Hematopoietic multipotent progenitor cell treated with erythropoietin and hydrocortisone succinate and interleukin-3 and kit ligand, for 8 days (in vitro differentiated cells): ENCODE measurements at regions not wholly inside any gene's neighbourhood (a gene's known extent, or its start where the extent isn't known, plus 50 kb on each side); places are given as distances from the start of the nearest gene placed in this dataset.
A peak's percentile ranks its signal among the peaks of the same experiment; 100 is the strongest.
"Not testable (repeated sequence)": the region's sequence is repeated elsewhere in the genome, so short reads cannot be mapped to it uniquely, and the experiment has no call there.

Experiments
- DNase-seq: peaks from one replicate; pipeline ENCODE4 v3.0.0-alpha.2; 2015

DNA sequence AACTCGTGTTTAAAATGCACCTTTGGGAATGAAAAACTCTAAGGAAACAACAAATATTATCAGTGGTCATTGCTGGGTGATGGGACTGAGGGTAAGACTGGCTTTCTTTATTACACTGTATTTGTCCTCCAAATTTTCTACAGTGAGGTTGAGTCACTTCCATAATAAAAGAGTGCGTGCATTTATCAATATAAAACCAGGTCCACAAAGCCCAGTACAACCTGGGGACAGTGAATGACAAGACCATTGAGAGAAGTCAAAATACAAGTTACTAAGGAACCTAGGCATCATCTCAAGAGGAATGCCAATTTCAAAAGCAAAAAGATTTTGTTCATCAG, 76.4 kb downstream of the MAGED4 start:
- DNase-seq, result no peak

DNA sequence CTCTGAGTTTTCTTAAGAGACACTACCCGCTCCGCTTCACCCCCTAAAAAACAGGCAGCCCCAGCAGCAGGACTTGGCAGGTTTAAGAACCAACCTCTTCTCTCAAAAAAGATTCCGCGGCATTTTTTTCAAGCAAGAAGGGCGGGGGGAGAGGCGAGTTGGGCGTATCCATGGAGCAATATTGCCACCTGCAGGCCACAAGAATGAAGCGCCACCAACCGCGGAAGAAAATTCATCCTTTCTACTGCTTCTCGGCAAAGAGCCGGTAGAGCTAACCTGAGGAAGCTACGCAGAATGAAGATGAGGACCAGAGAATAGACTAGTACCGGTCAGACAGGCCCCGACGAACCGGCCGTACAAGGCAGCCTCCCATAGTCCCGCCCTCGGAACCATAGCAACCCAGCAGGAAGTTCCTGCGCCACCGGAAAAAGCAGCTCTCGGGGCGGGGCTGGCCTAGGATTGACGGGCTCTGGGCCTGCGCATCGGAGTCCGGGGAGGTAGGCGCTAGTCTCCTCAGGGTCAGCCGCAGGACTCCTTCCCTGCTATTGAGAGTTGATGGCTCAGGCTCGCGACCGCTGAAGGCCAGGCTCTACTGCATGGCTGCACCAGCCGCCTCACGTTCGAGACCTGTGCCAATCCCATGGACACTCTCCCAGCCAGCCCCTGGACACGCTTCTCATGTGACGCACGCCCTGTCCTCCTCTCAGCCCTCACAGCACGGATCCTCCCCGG, 76.9 kb downstream of the MAGED4 start:
- DNase-seq, result peak; percentile 85

DNA sequence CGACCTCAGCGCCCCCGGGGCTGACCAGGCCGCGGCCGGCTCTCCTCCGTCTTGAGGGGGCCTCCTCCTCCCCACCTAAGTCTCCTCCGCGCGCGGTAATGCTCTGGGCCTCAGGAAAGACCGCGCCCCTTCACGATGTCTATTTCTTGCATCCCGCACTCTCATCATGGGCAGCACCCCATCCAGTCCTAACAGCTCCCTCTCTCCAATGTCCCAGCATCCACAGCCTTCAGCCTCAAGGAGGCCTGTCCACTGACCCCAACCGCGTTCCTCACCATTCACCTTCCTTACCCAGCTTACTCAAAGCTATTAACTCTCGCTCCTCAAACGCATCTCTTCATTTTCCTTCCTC, 77.5 kb downstream of the MAGED4 start:
- DNase-seq, result peak; percentile 9

DNA sequence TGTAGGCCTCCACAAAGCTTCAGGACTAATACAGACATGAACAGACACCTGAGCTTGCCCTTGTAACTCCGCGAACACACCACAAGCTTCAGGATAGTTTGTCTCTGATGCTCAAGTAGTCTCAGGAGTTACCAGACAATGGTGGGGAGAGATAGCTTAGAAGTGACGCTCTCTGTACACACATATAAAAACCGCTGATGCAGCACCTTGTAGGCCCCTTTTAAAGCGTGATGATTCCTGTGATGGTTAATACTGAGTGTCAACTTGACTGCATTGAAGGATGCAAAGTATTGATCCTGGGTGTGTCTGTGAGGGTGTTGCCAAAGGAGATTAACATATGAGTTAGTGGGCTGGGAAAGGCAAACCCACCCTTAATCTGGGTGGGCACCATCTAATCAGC, 78.7 kb downstream of the MAGED4 start:
- no peak for DNase-seq

DNA sequence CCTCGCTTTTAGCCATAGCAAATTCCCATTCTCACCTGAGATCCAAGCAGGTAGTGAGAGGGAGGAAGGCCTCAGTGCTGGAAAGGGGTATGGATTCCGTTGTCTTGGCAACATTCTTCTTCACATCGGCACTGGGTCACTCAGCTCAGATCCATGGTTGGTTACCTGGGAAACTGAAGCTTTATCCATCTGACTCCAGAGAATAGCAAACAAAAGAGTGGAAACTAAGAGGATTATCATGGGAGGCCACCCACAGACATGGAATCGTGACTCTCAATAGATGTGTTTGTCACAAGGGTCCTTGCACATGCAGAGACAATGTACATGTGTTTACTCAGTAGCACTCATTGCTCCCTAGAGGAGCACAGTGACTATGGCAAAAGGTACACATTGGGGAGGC, 81.0 kb downstream of the MAGED4 start:
- no peak for DNase-seq

DNA sequence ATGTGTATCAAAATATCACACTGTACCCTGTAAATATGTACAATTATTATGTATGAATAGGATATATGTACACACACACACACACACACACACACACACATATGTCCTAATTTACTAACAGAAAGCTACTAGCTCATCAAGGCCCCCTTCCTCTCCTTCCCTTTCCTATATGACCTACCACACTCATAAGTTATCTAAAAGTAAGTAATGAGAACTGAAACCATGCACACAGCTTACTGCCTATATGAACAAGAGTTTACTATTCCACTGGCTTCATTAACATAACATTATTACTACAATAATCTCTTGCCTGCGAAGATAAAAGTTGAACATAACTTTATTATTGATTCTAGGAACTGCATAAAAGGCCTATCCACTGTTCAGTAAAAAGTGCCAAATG, 83.8 kb downstream of the MAGED4 start:
- not testable (repeated sequence) for DNase-seq

DNA sequence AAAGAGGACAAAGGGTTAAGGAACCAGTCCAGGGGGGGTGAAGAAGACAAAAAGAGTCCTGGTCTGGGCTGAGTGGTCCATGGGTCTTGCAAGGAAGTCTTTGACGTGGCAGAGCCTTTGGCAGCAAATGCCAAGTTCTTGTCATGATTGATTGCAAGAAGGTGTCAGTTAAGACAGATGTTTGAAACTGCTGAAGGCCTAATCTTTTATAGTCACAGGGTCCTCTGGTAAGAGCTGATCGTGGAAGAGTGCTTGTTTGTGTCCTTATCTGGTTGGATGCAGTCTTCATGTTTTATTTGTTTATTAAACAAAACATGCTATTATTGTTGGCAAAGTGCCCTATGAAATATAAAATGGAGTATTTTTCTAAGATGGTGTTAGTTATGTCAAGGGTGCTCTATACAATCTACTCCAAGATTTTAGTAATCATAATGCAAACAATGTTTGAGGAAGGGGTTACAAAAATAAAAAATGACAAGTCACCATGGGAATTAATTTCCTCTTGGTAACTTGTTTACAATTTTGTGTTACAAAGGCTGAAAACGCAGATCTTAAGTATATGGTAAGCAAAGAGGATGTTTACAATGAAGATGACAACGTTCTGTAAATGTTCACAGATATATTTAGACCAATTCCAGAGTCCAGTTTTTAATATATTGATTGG, 85.9 kb downstream of the MAGED4 start:
- peak; percentile 70 for DNase-seq

DNA sequence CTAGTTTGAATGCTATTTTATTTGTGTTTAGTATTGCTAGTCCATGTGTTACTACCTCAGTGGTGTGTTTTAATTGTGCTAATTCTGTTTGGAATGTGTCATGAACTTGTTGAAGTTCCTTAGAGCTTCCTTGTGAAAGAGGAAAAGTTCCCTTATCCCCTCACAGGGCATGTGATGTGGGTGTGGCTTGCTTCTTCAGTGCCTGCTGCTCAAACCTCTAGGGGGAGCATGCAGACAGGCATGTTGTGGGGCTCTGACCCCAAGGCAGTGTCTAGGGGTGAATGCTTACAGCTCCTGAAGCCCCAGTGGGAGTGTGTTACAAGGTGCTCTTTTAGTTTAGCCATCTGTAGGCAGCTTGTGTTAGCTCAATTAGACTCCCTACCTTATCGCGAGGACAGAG, 86.5 kb downstream of the MAGED4 start:
- DNase-seq, result peak; percentile 67

GRCh38 chrX:52277666-52278065, 91.2 kb upstream of the XAGE2 start:
- no peak for DNase-seq

- DNase-seq, result no peak
These were observed 88.0 kb upstream of the XAGE2 start for GRCh38 chrX:52280812-52281211.

- DNase-seq, result no peak
These were observed 84.0 kb upstream of the XAGE2 start for GRCh38 chrX:52284865-52285264.

DNA sequence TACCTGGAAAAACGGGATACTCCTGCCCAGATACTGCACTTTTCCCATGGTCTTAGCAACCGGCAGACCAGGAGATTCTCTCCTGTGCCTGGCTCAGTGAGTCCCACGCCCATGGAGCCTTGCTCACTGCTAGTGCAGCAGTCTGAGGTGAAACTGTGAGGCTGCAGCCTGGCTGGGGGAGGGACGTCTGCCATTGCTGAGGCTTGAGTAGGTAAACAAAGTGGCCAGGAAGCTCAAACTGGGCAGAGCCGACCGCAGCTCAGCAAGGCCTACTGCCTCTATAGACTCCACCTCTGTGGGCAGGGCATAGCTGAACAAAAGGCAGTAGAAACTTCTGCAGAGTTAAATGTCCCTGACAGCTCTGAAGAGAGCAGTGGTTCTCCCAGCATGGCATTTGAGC, 69.9 kb upstream of the XAGE2 start:
- not testable (repeated sequence) for DNase-seq

- not testable (repeated sequence) for DNase-seq
These were observed 60.3 kb upstream of the XAGE2 start for GRCh38 chrX:52308532-52308931.
